GM21737 (cell line): ENCODE measurements at regions not wholly inside any gene's neighbourhood (a gene's known extent, or its start where the extent isn't known, plus 50 kb on each side); places are given as distances from the start of the nearest gene placed in this dataset.

Source experiments
- ATAC-seq: cut with Tn5 transposase; IDR thresholded peaks from one replicate; pipeline ENCODE4 v1.9.1; 2021; ENCODE audit warnings: mild to moderate bottlenecking, moderate library complexity; ENCODE audit not compliant: unreplicated experiment

DNA sequence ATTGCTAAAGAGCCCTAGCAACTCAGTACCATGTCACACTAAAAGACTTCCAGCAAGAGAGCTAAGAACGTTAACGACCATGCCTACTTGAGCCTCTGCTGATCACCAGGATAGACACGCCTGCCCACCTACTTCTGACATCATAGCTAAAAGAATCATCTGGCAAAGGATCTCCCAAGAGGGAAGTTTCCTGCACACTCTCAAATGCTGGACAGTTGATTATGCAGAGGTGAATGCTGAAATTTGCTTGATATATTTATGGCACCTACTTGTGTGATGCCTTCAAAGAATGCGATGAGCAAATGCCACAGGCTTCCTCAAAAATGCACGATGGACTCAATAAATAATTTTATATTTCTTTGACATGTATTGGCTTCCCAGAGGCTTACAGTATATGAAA lies 113.6 kb downstream of the GALC start:
- no peak for ATAC-seq

GRCh38 chr14:87878959-87879358 lies 114.0 kb downstream of the GALC start:
- no peak for ATAC-seq

DNA sequence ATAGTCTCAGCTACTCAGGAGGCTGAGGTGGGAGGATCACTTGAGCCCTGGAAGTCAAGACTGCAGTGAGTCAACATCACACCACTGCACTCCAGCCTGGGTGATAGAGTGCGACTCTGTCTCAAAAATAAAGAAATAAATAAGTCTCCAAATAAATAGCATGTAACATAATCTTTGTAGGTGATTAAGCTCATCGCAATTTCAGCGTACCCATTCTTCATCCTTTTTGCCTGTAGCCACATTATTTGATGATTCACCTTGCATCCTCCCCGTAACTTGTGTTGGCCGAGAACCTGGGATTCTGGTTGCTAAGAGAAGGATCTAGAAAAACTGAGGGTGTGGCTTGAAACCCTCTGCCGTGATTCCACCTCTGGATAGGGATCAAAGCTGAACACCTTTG lies 115.1 kb downstream of the GALC start:
- no peak for ATAC-seq

DNA sequence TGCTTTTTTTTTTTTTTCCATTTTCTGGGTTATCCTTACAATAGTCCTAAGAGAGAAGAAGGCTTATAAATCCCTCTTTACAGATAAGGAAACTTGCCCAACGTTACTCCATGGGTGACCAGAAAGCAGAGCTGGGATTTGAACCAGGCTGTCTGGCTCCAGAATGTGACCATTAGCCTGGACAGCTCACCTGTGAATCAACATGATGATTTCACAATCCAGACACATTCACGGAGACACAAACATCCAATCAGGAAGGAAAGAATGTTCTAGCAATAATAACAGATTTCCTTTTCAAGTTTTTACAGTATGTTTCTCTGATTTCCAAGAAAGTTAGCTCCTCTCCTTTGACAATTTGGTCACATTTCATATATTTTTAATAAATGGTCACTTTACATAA lies 118.3 kb downstream of the GALC start:
- ATAC-seq: no peak

GRCh38 chr14:87873741-87874140 lies 119.2 kb downstream of the GALC start:
- ATAC-seq: no peak

DNA sequence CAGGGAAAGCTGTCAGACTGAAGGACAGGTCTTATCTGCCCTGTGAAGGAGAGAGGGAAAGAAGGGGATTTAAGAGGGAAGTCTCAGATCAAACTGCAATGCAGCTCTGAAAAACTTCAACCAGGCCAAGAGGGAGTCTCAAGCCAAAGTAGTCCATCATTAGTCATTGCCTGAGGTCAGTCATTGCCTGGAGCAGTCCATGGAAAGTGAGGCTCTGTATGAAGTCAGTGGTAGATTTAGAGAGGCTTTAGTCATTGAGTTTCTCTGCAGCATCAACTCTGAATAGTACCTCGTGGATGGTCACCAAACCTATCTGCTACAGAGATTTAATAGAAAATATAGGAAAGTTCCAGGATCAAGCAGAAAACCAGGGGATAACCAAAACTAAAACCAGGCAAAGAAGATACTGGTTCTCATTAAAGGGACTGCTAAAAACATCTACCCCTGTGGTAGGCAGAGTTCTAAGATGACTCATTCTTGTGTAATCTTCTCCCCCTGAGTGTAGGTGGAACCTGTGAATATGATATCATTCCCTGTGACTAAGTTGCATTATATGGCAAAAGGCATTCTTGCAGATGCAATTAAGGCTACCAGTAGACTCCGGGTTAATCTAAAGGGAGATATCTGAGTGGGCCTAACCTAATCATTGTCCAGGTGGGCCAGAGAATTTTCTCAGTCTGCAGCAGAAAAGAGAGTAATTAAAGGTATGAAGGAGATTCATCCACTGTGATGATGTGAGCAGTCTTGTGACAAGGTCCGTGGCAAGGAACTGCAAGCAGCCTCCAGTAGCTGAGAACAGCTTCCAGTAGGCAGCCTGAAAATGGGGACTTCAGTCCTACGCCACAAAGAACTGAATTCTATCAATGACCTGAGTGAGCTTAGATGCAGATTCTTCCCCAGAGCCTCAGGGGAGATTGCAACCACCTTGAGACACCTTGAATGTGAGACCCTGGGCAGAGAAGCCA lies 123.1 kb downstream of the GALC start:
- no peak for ATAC-seq

- no peak for ATAC-seq
Observed at GRCh38 chr14:87868920-87869319, 124.1 kb downstream of the GALC start.

DNA sequence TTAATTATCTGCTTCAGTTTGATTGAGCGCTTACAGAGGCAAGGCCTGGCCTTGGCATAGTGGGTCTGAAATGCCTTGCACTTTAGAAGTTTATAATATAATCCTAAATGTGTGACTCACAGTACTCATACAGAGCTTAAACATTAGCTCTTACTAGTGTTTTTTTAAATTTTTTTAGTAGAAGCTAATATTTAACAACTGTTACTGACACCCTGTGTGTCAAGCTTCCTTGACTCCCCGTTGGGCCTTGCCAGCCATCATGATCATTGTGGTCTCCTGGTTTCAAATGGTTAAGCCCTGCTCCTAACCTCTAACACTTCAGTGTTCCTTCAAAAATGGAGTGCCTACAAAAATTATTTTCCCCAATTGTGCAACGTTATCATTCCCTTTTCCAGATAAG lies 126.9 kb downstream of the GALC start:
- no peak for ATAC-seq

GRCh38 chr14:87864356-87865270 lies 128.4 kb downstream of the GALC start:
- ATAC-seq: no peak

DNA sequence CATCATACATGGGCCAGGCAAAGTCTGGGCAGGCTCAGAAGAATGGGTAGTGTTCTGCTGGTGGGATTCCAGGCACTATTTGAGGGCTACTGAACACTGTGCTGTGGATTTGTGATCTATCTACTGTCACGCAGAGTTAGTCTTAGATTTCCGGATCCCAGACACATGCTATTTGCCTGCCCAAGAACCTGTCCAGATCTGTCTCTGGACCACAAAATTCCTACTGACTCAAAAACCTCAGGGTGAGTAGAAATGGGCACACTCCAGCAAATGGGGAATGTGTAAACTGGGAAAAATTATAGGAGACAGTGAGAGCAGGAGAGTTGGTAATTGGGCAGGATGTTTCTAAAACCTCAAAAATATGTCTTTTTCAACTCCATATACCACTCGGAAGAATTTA lies 129.9 kb downstream of the GALC start:
- ATAC-seq: no peak

- ATAC-seq: no peak
Observed at GRCh38 chr14:87852107-87852506, 140.9 kb downstream of the GALC start.

- no peak for ATAC-seq
Observed at GRCh38 chr14:87851190-87851589, 141.8 kb downstream of the GALC start.

GRCh38 chr14:87847216-87847755 lies 145.7 kb downstream of the GALC start:
- no peak for ATAC-seq

GRCh38 chr14:87840906-87841305 lies 152.1 kb downstream of the GALC start:
- ATAC-seq: no peak

GRCh38 chr14:87838931-87839330 lies 154.1 kb downstream of the GALC start:
- ATAC-seq: no peak

DNA sequence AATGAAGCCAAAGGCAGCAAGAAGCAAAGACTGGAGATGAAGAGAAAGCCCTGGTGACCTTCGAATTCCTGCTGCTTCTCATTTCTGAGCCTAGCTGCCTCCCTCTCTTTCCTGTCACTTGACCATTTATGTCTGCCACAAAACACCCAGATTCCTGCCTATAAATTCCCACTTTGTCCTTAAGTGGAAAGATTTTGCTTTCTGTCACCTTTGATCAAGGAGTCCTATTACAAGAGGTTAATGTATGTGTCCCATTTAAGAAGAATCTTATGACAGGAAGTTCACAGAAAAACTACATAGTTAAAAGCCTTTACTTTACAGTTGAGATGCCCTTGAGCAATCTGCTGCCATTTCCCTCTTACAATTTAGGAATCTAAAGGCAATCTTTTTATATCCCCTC lies 155.7 kb downstream of the GALC start:
- no peak for ATAC-seq

GRCh38 chr14:87834594-87834993 lies 158.4 kb downstream of the GALC start:
- ATAC-seq: no peak

- ATAC-seq: no peak
Observed at GRCh38 chr14:87833026-87833425, 160.0 kb downstream of the GALC start.

DNA sequence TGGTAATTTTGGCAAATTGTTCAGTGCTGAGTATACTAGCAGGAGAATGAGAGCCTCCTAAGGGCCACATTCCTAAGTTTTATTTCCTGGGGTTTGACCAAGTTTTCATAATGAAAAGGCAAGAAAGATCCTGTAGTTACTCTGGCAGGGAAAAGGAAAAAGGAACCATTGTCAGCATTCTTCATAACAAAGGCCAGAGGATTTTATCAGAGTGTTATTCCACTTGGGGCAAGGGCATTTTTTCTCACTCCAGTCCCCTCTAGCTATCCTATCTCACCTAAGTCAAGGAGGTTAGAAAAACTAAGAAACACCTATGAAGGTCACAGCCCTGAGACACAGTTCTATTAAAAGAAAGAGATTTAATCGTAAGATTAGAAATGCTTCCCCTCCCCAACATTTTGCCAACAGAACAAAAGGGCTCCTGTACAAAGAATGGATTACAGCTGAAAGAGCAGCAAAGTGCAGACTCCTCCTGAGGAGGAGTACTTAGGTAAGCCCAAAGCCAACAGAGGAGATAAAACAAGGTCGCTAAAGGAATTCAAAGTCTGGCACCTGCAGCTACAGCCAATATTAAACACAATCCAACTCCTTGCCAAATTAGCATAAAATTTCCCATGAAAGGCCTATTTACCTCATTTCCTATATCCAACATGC lies 162.4 kb downstream of the GALC start:
- ATAC-seq: no peak

DNA sequence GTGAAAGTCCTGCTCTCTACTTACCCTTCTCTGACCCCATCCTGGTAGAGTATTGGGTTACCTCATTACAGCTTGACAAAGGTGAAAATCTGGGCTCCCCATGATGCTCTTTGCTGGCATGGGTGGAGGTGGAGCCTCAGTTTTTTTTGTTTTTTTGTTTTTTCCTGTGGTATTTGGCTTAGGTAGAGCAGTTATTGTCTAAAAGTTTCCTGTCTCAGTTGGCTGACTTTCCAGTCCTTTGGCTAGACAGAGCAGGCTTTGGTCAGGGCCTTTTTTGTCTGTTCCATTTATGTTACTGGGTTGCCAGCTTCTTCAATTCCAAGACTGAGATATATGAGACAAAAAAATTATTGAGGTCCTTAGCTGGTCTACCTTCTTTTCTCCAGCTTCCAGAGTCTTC lies 163.4 kb downstream of the GALC start:
- no peak for ATAC-seq

DNA sequence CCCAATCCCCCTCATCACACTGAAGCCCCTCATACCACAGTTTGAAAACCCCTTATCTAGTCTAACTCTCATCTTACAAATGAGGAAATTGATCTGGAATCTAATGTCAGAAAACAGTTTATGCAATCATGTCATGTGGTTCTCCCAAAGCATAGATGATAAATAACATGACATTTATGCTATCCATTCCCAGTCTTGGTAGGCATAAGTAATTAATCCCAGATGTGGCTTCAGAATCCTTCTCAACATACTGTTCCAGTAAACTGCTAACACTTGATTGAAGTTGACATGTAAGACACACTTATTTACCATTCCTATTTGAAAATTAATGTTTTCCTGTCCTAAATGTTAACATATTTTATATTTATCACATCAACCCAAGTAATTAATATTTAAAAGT lies 168.7 kb downstream of the GALC start:
- ATAC-seq: no peak
